Activated naive CD8-positive, alpha-beta T cell treated with anti-CD3 and anti-CD28 coated beads, Interleukin-2, amount 50 U/mL, for 24 hours (primary cell): ENCODE measurements at regions not wholly inside any gene's neighbourhood (a gene's known extent, or its start where the extent isn't known, plus 50 kb on each side); places are given as distances from the start of the nearest gene placed in this dataset.

ENCODE experiments used
- ATAC-seq: fragments of 150-1000 bp; cut with Tn5 transposase; one replicate; pipeline ENCODE4 v1.10.0; 2021
- DNase-seq: peaks from one replicate; pipeline ENCODE4 v3.0.0; 2021
- H3K27ac Mint-ChIP-seq: one replicate; pipeline ENCODE4 v1.8.0; 2021; ENCODE audit warnings: mild to moderate bottlenecking, mixed read lengths
- H3K27me3 Mint-ChIP-seq: one replicate; pipeline ENCODE4 v1.8.0; 2021; ENCODE audit warnings: mixed read lengths
- H3K36me3 Mint-ChIP-seq: one replicate; pipeline ENCODE4 v1.8.0; 2021; ENCODE audit warnings: low read depth, mixed read lengths
- H3K4me1 Mint-ChIP-seq: one replicate; pipeline ENCODE4 v1.8.0; 2021; ENCODE audit warnings: mixed read lengths
- H3K4me3 Mint-ChIP-seq: one replicate; pipeline ENCODE4 v1.8.0; 2021; ENCODE audit warnings: mild to moderate bottlenecking, moderate library complexity, mixed read lengths
- H3K9me3 Mint-ChIP-seq: one replicate; pipeline ENCODE4 v1.8.0; 2021; ENCODE audit warnings: mixed read lengths

DNA sequence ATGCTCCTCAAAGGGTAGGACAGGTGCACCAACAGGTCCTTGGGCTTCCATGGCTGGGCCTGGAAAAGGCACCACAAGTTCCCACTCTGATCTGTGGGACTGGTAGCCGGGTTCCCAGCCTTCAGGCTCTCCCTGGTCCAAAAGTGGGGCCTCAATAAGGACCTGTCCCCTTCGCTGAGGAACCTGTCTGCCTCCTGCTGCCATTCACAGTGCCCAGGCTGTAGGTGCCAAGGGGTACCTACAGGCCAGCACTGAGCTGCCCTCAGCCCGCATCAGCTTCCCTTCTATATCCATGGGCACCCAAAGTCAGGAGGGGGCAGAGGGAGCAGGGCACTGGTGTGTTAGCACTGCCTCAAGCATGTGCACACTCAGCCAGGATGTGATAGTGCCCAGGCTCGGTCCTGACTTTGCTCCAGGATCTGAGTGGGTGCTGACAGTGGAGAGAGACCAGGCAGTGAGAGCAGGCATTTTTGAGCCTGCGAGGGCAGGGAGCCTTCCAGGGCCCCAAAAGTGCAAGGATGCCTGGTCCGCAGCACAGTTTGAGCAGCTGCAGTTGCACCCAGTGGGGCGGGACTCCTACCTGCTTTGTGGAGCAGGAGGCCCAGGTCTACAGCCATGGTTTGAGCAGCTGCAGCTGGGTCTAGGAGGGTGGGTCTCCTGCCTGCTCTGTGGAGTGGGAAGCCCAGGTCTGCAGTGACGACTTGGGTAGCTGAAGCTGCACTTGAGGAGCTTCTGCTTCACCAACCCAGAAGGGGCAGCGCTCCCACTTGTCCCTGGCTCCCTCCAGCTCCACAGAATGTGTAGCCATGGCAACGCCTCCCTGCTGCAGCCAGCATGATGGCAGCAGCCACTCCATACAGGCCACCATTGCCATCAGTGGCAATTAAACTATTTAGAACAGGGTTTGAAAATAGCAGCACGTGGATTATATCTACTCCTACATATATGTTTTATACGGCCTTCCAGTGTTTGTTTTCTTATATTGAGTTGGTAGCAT, 376.4 kb downstream of the KCTD8 start:
- H3K9me3 Mint-ChIP-seq: no peaks in the 10 kb centered on the region
- no peak for ATAC-seq
- H3K27ac Mint-ChIP-seq: no peak overlapping the region
- no peaks in the 10 kb centered on the region for H3K36me3 Mint-ChIP-seq
- no peak for DNase-seq
- H3K4me1 Mint-ChIP-seq: no peaks in the 10 kb centered on the region
- no peaks in the 10 kb centered on the region for H3K27me3 Mint-ChIP-seq
- no peak overlapping the region for H3K4me3 Mint-ChIP-seq

GRCh38 chr4:44086753-44087152, 361.9 kb downstream of the KCTD8 start:
- DNase-seq: no peak
- no peak overlapping the region for H3K4me3 Mint-ChIP-seq
- H3K27ac Mint-ChIP-seq: no peak overlapping the region
- H3K27me3 Mint-ChIP-seq: no peaks in the 10 kb centered on the region
- no peaks in the 10 kb centered on the region for H3K36me3 Mint-ChIP-seq
- no peak for ATAC-seq
- no peaks in the 10 kb centered on the region for H3K4me1 Mint-ChIP-seq
- H3K9me3 Mint-ChIP-seq: peaks cover 8% of the 10 kb centered on the region

DNA sequence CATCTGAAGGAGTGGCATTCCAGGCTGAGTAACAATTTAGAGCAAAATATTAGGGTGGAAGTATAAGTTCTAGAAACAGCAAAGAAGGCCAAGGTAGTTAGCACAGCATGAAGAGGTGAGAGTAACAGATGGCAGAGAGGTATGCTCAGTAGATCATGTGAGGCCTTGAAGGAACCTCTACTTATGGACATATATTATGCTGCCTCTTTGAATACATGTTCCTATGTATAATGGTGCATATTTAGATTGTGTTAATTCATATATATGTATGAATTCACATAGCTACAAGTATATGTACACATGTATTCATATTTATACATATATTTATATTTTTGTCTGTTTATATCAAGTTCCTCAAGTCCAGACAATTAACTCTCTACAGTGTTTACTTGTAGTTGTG, 355.2 kb downstream of the KCTD8 start:
- Mint-ChIP-seq H3K4me1 (no peaks in the 10 kb centered on the region), H3K36me3 (no peaks in the 10 kb centered on the region), H3K9me3 (no peaks in the 10 kb centered on the region), H3K27me3 (no peaks in the 10 kb centered on the region), H3K4me3 (no peak overlapping the region), H3K27ac (no peak overlapping the region)
- ATAC-seq (no peak), DNase-seq (no peak)

- no peaks in the 10 kb centered on the region for H3K36me3 Mint-ChIP-seq
- H3K4me3 Mint-ChIP-seq: no peak overlapping the region
- no peaks in the 10 kb centered on the region for H3K27me3 Mint-ChIP-seq
- DNase-seq (no peak), ATAC-seq (no peak)
- H3K27ac Mint-ChIP-seq: no peak overlapping the region
- H3K4me1 Mint-ChIP-seq: no peaks in the 10 kb centered on the region
- H3K9me3 Mint-ChIP-seq: no peaks in the 10 kb centered on the region
Measured at GRCh38 chr4:44098973-44099372, 349.6 kb downstream of the KCTD8 start.

- no peaks in the 10 kb centered on the region for H3K4me1 Mint-ChIP-seq
- H3K9me3 Mint-ChIP-seq: no peaks in the 10 kb centered on the region
- no peaks in the 10 kb centered on the region for H3K27me3 Mint-ChIP-seq
- no peak for DNase-seq
- H3K36me3 Mint-ChIP-seq: no peaks in the 10 kb centered on the region
- ATAC-seq: no peak
- H3K4me3 Mint-ChIP-seq: no peak overlapping the region
- H3K27ac Mint-ChIP-seq: no peak overlapping the region
Measured at GRCh38 chr4:44100456-44100855, 348.2 kb downstream of the KCTD8 start.

- no peaks in the 10 kb centered on the region for H3K4me1 Mint-ChIP-seq
- DNase-seq (no peak), ATAC-seq (no peak)
- H3K9me3 Mint-ChIP-seq: peaks cover 4% of the 10 kb centered on the region
- no peaks in the 10 kb centered on the region for H3K36me3 Mint-ChIP-seq
- no peak overlapping the region for H3K4me3 Mint-ChIP-seq
- no peak overlapping the region for H3K27ac Mint-ChIP-seq
- H3K27me3 Mint-ChIP-seq: no peaks in the 10 kb centered on the region
Measured at GRCh38 chr4:44118971-44119680, 329.5 kb downstream of the KCTD8 start.

DNA sequence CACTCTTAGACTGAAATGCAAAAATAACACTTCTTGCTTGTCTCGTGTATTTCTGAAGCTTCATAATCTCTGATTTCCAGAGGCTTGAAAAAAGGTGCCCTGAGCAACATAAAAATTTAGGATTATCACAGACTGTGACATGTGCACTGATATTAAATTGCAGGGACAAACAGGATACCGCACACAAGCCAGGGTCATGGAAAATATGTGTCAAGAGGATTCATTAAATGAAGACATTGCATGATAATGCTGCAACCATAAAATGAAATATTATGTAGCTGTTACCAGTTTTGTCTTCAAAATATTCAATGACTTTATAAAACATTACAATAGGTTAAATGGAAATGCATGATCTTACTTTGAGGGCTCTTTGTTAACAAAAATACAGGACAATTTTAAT, 328.0 kb downstream of the KCTD8 start:
- Mint-ChIP-seq H3K27me3 (no peaks in the 10 kb centered on the region), H3K36me3 (no peaks in the 10 kb centered on the region), H3K4me3 (no peak overlapping the region), H3K9me3 (peaks cover 4% of the 10 kb centered on the region), H3K4me1 (no peaks in the 10 kb centered on the region), H3K27ac (no peak overlapping the region)
- ATAC-seq: no peak
- DNase-seq: no peak

DNA sequence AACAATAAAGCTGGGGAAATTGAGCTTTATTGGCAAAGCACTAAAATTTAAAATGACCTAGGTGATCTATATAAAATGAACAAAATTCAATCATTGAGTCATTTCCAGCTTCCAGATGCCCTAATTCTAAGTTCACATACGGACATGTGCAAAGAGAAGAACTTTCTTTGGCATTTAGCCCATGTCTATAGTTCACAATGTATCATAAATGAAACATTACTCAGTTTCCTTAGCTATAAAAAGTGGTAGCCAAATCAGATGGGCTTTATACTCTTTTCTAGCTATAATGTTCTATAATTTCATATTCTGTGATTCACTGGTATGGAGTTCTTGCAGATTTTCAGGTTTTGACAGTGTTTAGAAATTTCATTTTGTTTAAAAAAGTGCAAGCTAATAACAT, 327.4 kb downstream of the KCTD8 start:
- Mint-ChIP-seq H3K9me3 (peaks cover 4% of the 10 kb centered on the region), H3K4me3 (no peak overlapping the region), H3K27ac (no peak overlapping the region), H3K36me3 (no peaks in the 10 kb centered on the region), H3K4me1 (no peaks in the 10 kb centered on the region), H3K27me3 (no peaks in the 10 kb centered on the region)
- DNase-seq: no peak
- no peak for ATAC-seq
